ENCODE measurements at regions not wholly inside any gene's neighbourhood (a gene's known extent, or its start where the extent isn't known, plus 50 kb on each side); places are given as distances from the start of the nearest gene placed in this dataset.

GRCh38 chr6:26159357-26160273 lies 72.4 kb downstream of the HFE start:
- no peak for TF ChIP-seq CTCF (IDR thresholded peaks at IDR 0.05)
- TF ChIP-seq, protein P1, sequence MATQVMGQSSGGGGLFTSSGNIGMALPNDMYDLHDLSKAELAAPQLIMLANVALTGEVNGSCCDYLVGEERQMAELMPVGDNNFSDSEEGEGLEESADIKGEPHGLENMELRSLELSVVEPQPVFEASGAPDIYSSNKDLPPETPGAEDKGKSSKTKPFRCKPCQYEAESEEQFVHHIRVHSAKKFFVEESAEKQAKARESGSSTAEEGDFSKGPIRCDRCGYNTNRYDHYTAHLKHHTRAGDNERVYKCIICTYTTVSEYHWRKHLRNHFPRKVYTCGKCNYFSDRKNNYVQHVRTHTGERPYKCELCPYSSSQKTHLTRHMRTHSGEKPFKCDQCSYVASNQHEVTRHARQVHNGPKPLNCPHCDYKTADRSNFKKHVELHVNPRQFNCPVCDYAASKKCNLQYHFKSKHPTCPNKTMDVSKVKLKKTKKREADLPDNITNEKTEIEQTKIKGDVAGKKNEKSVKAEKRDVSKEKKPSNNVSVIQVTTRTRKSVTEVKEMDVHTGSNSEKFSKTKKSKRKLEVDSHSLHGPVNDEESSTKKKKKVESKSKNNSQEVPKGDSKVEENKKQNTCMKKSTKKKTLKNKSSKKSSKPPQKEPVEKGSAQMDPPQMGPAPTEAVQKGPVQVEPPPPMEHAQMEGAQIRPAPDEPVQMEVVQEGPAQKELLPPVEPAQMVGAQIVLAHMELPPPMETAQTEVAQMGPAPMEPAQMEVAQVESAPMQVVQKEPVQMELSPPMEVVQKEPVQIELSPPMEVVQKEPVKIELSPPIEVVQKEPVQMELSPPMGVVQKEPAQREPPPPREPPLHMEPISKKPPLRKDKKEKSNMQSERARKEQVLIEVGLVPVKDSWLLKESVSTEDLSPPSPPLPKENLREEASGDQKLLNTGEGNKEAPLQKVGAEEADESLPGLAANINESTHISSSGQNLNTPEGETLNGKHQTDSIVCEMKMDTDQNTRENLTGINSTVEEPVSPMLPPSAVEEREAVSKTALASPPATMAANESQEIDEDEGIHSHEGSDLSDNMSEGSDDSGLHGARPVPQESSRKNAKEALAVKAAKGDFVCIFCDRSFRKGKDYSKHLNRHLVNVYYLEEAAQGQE (IDR thresholded peaks at IDR 0.05; ENCODE audit: insufficient read depth in 1 of 2, low read depth in 2 of 2, low read length in 1 of 2), result no peak
- no peak for TF ChIP-seq POLR2AphosphoS5 (IDR thresholded peaks at IDR 0.05; ENCODE audit: low read depth, low read length)
